RWPE1 (cell line): ENCODE measurements at regions not wholly inside any gene's neighbourhood (a gene's known extent, or its start where the extent isn't known, plus 50 kb on each side); places are given as distances from the start of the nearest gene placed in this dataset.

ENCODE experiments used
- CTCF ChIA-PET: fragments of 350-600 bp; sonication (Branson Sonifier 250); formaldehyde crosslinking; extraction: SDS; loops from one replicate; lab custom pipeline; 2021; lab: Yijun Ruan, JAX
- POLR2A ChIA-PET: fragments of 400-600 bp; formaldehyde crosslinking; extraction: SDS; loops from one replicate; lab custom pipeline; 2020; ENCODE audit warnings: antibody characterized with exemption; ENCODE audit not compliant: low non-redundant PET; lab: Yijun Ruan, JAX
- DNase-seq: peaks from one replicate; pipeline ENCODE4 v3.0.0; 2012; ENCODE audit warnings: low spot score
- H3K27ac ChIP-seq: fragments of 450-650 bp; 2 replicates; pipeline ENCODE4 v1.5.1; 2017
- TF ChIP-seq, protein P1 (sequence below): fragments of 450-650 bp; conservative IDR thresholded peaks from 2 replicates; pipeline ENCODE4 v1.5.1; 2017; ENCODE audit warnings: low read depth, mild to moderate bottlenecking

DNA sequence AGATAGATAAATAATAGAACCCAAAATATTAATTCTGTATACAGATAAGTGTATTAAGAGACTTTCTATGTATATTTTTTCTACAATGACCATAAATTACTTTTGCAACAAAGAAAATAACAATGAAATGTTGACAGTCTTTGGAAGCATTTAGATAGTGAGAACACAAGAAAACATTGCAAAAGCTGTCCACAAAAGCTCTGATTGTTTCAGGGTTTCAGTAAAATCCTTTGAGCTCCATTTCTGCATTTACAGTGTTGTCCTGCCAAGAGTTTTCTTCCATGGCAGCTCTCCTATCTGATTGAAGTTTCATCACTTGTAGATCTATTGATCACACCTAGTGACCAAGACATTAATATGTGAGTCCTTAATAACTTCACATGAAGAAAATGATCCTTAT is 321.8 kb downstream of the GPR37 start:
- no peak for DNase-seq
- ChIA-PET POLR2A (no interaction called here), CTCF (no interaction called here)
- no peak overlapping the region for H3K27ac ChIP-seq
- TF ChIP-seq, protein P1, sequence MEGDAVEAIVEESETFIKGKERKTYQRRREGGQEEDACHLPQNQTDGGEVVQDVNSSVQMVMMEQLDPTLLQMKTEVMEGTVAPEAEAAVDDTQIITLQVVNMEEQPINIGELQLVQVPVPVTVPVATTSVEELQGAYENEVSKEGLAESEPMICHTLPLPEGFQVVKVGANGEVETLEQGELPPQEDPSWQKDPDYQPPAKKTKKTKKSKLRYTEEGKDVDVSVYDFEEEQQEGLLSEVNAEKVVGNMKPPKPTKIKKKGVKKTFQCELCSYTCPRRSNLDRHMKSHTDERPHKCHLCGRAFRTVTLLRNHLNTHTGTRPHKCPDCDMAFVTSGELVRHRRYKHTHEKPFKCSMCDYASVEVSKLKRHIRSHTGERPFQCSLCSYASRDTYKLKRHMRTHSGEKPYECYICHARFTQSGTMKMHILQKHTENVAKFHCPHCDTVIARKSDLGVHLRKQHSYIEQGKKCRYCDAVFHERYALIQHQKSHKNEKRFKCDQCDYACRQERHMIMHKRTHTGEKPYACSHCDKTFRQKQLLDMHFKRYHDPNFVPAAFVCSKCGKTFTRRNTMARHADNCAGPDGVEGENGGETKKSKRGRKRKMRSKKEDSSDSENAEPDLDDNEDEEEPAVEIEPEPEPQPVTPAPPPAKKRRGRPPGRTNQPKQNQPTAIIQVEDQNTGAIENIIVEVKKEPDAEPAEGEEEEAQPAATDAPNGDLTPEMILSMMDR = no peak

DNA sequence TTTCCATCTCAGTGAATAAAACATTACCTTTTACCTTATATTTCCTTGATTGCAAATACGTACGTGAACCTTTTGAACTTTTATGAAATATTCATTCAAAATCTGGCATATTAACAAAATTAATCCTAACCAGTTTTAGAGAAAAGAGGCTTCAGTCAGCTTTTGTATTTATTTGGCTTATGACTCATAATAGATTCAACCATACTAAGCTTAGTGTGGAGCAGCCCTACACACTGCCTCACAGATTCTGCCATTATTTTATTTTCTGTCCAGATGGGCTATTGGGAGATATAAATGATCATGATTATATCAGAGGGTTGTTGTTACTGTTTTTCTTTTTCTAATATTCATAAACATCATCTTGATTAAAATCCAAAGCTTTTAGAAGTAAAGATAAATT is 325.5 kb downstream of the GPR37 start:
- no peak for DNase-seq
- no peak overlapping the region for H3K27ac ChIP-seq
- TF ChIP-seq, protein P1 = no peak
- CTCF ChIA-PET = interaction anchor here (0.7 kb wide), 1 partner anchor 178 kb away, joined by 4 read pairs; no protein-coding TSS in a partner anchor
- POLR2A ChIA-PET = no interaction called here

DNA sequence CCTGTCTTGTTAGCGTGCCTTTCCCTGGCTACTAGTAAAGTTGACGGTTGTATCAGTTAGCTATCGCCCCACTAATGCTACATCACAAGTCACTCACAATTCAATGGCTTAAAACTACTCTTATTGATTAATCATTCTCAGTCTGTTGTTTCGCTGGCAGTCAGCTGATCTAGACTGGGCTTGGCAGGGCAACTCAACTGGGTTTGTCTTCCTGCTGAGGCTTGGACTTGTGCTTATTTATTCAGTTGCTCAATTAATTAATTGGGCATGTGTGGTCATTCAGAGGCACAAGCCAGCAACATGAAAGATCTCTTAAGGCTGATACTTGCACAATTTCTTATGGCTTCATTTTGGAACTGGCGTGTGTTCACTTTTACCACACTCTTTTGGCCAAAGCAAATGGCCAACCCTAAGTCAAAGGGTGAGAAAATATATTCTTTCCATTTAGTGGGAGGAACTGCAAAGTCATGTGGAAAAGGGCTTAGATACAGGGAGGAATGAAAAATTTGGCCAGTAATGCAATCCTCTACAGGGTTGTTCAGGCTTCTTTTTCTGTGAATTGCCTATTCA is 333.5 kb downstream of the GPR37 start:
- POLR2A ChIA-PET = no interaction called here
- DNase-seq = no peak
- TF ChIP-seq, protein P1 = no peak
- H3K27ac ChIP-seq = no peak overlapping the region
- CTCF ChIA-PET = interaction anchor here (0.5 kb wide), 1 partner anchor 96 kb away, joined by 3 read pairs; no protein-coding TSS in a partner anchor

DNA sequence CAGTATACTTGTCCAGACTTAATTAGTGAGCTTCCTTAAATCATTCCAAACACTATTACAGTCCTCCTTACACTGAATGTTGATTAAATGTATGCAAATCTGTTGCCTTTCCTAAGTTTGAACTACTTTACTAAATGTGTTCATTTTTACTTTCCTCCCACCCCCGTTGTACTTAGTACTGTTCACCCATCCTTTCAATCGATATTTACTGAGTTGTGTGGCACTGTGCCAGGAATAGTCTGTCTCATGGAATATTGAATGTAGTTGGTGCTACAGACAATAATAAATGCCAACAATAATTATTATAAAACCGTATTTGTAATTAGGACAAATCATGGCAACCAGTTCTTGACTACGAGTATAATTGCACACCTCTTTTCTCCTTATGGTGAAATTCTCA is 335.7 kb downstream of the GPR37 start:
- no peak overlapping the region for H3K27ac ChIP-seq
- POLR2A ChIA-PET = no interaction called here
- no peak for DNase-seq
- CTCF ChIA-PET = no interaction called here
- TF ChIP-seq, protein P1 = no peak

DNA sequence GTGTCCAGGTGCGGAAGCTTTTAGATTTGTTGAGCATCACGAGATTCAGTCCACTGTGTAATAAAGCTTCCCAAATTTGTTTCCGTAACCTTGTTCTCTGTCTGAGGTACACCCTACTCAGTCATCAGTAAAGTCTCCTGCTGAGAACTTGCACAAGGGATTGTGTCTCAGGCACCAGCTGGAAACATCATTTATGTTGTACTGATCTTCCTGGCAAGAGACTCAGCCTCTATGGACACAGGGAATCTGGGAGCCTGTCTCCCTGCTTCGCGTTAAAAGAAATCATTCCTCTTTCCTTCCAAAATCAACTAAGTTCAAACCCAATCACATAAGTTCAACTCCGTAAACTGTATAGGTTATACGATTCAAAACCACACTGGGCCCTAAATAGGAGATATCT is 336.8 kb downstream of the GPR37 start:
- CTCF ChIA-PET = no interaction called here
- no peak for DNase-seq
- POLR2A ChIA-PET = no interaction called here
- H3K27ac ChIP-seq = no peak overlapping the region
- TF ChIP-seq, protein P1 = no peak

DNA sequence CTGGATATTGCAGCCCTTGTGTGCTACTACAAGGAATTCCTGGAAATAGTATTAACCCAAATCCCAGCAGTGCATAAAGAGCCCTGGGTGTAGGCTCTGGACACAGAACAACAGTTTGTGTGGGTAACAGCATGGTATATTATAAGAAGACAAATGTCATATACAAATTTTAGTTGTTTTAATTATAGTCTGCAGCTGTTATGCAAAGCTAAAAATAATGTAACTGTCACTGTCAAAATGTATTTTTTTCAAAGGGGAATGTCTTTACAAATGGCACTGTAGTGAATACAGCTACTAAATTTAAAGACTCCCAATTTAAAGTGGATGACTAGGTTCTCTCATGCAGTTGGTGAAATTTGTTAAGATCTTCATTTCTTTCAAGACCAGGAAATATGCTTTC is 339.0 kb downstream of the GPR37 start:
- ChIA-PET POLR2A (no interaction called here), CTCF (no interaction called here)
- TF ChIP-seq, protein P1 = no peak
- no peak for DNase-seq
- H3K27ac ChIP-seq = no peak overlapping the region
